Cardiac muscle cell (in vitro differentiated cells and primary cell): ENCODE measurements at regions not wholly inside any gene's neighbourhood (a gene's known extent, or its start where the extent isn't known, plus 50 kb on each side); places are given as distances from the start of the nearest gene placed in this dataset.

ENCODE experiments used
- DNase-seq, 2 donors: peaks; one replicate each; pipeline versions ENCODE4 v3.0.0 to v3.0.0-alpha.2; 2010 to 2017; ENCODE audit warnings: low read depth in 1 of 2, low spot score in 1 of 2
- H3K27ac ChIP-seq: fragments of 200-600 bp; sonication (generic); 2 replicates; pipeline ENCODE4 v1.5.1; 2016
- H3K27me3 ChIP-seq: fragments of 200-600 bp; sonication (generic); 2 replicates; pipeline ENCODE4 v1.6.0; 2016; ENCODE audit warnings: control low read depth
- H3K36me3 ChIP-seq: fragments of 200-600 bp; sonication (generic); 2 replicates; pipeline ENCODE4 v1.5.1; 2016; ENCODE audit warnings: control low read depth
- H3K4me1 ChIP-seq: fragments of 200-600 bp; sonication (generic); 2 replicates; pipeline ENCODE4 v1.8.1; 2017; ENCODE audit warnings: low read depth, mild to moderate bottlenecking, mixed run types
- H3K4me3 ChIP-seq: fragments of 200-600 bp; sonication (generic); 2 replicates; pipeline ENCODE4 v1.5.1; 2016; ENCODE audit warnings: mild to moderate bottlenecking
- H3K9me3 ChIP-seq: fragments of 200-600 bp; sonication (generic); 2 replicates; pipeline ENCODE4 v1.5.1; 2017; ENCODE audit warnings: low read depth, mild to moderate bottlenecking, control low read depth
- CTCF ChIP-seq: IDR thresholded peaks from 2 replicates; pipeline ENCODE4 v1.5.1; 2012; ENCODE audit warnings: low read depth, mild to moderate bottlenecking, low read length

GRCh38 chr21:15249285-15249993, 184.6 kb upstream of the NRIP1 start:
- DNase-seq: peak in 1 of 2 donors; percentile 38
- Histone ChIP-seq H3K9me3 (no peaks in the 10 kb centered on the region), H3K27me3 (no peaks in the 10 kb centered on the region), H3K4me1 (no peaks in the 10 kb centered on the region), H3K27ac (no peak overlapping the region), H3K36me3 (no peaks in the 10 kb centered on the region), H3K4me3 (no peak overlapping the region)
- no peak for TF ChIP-seq CTCF

- no peak for DNase-seq
- Histone ChIP-seq H3K4me1 (no peaks in the 10 kb centered on the region), H3K36me3 (no peaks in the 10 kb centered on the region), H3K27ac (no peak overlapping the region), H3K4me3 (no peak overlapping the region), H3K27me3 (no peaks in the 10 kb centered on the region), H3K9me3 (no peaks in the 10 kb centered on the region)
- no peak for TF ChIP-seq CTCF
Measured at GRCh38 chr21:15250384-15250783, 185.6 kb upstream of the NRIP1 start.

- no peak overlapping the region for H3K27ac ChIP-seq
- no peak overlapping the region for H3K4me3 ChIP-seq
- no peak for TF ChIP-seq CTCF
- H3K9me3 ChIP-seq: no peaks in the 10 kb centered on the region
- no peaks in the 10 kb centered on the region for H3K36me3 ChIP-seq
- no peak for DNase-seq
- no peaks in the 10 kb centered on the region for H3K27me3 ChIP-seq
- no peaks in the 10 kb centered on the region for H3K4me1 ChIP-seq
Measured at GRCh38 chr21:15252431-15252830, 187.6 kb upstream of the NRIP1 start.

- no peaks in the 10 kb centered on the region for H3K4me1 ChIP-seq
- DNase-seq: no peak
- no peaks in the 10 kb centered on the region for H3K9me3 ChIP-seq
- no peaks in the 10 kb centered on the region for H3K36me3 ChIP-seq
- TF ChIP-seq CTCF: no peak
- no peak overlapping the region for H3K4me3 ChIP-seq
- no peaks in the 10 kb centered on the region for H3K27me3 ChIP-seq
- no peak overlapping the region for H3K27ac ChIP-seq
Measured at GRCh38 chr21:15254111-15254510, 189.3 kb upstream of the NRIP1 start.

- no peaks in the 10 kb centered on the region for H3K9me3 ChIP-seq
- H3K36me3 ChIP-seq: no peaks in the 10 kb centered on the region
- TF ChIP-seq CTCF: no peak
Measured at GRCh38 chr21:15255261-15255660, 190.5 kb upstream of the NRIP1 start.

GRCh38 chr21:15255763-15256162, 191.0 kb upstream of the NRIP1 start:
- Histone ChIP-seq H3K9me3 (no peaks in the 10 kb centered on the region), H3K4me3 (no peak overlapping the region), H3K36me3 (no peaks in the 10 kb centered on the region), H3K27me3 (no peaks in the 10 kb centered on the region), H3K27ac (no peak overlapping the region), H3K4me1 (no peaks in the 10 kb centered on the region)
- TF ChIP-seq CTCF: no peak
- DNase-seq: no peak

More at GRCh38 chr21:15255261-15255660, 190.5 kb upstream of the NRIP1 start:
- no peak for DNase-seq
- no peak overlapping the region for H3K27ac ChIP-seq
- H3K27me3 ChIP-seq: no peaks in the 10 kb centered on the region
- H3K4me3 ChIP-seq: no peak overlapping the region
- no peaks in the 10 kb centered on the region for H3K4me1 ChIP-seq
